ENCODE measurements at regions not wholly inside any gene's neighbourhood (a gene's known extent, or its start where the extent isn't known, plus 50 kb on each side); places are given as distances from the start of the nearest gene placed in this dataset.

- TF ChIP-seq ETV1 (tag; conservative IDR thresholded peaks at IDR 0.05; ENCODE audit: low read depth), result no peak
- TF ChIP-seq ZNF121 (CRISPR knock-in tag; conservative IDR thresholded peaks at IDR 0.05), result no peak
- TF ChIP-seq E2F1 (CRISPR knock-in tag; IDR thresholded peaks at IDR 0.05), result no peak
- TF ChIP-seq KLF13 (tag; IDR thresholded peaks at IDR 0.05; ENCODE audit: borderline replicate concordance, low read depth), result no peak
- TF ChIP-seq, protein P1, sequence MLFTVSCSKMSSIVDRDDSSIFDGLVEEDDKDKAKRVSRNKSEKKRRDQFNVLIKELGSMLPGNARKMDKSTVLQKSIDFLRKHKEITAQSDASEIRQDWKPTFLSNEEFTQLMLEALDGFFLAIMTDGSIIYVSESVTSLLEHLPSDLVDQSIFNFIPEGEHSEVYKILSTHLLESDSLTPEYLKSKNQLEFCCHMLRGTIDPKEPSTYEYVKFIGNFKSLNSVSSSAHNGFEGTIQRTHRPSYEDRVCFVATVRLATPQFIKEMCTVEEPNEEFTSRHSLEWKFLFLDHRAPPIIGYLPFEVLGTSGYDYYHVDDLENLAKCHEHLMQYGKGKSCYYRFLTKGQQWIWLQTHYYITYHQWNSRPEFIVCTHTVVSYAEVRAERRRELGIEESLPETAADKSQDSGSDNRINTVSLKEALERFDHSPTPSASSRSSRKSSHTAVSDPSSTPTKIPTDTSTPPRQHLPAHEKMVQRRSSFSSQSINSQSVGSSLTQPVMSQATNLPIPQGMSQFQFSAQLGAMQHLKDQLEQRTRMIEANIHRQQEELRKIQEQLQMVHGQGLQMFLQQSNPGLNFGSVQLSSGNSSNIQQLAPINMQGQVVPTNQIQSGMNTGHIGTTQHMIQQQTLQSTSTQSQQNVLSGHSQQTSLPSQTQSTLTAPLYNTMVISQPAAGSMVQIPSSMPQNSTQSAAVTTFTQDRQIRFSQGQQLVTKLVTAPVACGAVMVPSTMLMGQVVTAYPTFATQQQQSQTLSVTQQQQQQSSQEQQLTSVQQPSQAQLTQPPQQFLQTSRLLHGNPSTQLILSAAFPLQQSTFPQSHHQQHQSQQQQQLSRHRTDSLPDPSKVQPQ (CRISPR knock-in tag; IDR thresholded peaks at IDR 0.05; ENCODE audit: borderline replicate concordance), result no peak
Measured at GRCh38 chr4:1491328-1492141, 85.3 kb upstream of the NKX1-1 start (continued).

All from K562 (cell line).